DMS153 treated with DMSO at 0.1 percent for 48 hours (cell line): ENCODE measurements at regions not wholly inside any gene's neighbourhood (a gene's known extent, or its start where the extent isn't known, plus 50 kb on each side); places are given as distances from the start of the nearest gene placed in this dataset.
"Not testable (repeated sequence)": the region's sequence is repeated elsewhere in the genome, so short reads cannot be mapped to it uniquely, and the experiment has no call there.

Experiments used
- DNase-seq: peaks from one replicate; lab custom pipeline; 2025; ENCODE audit not compliant: unreplicated experiment; lab: John Stamatoyannopoulos, UW

GRCh38 chr2:208794288-208794975, 387.8 kb downstream of the PTH2R start:
- DNase-seq, result no peak

GRCh38 chr2:208798698-208799097, 392.1 kb downstream of the PTH2R start:
- DNase-seq, result no peak

- no peak for DNase-seq
These were observed 392.8 kb downstream of the PTH2R start for GRCh38 chr2:208799397-208799796.

GRCh38 chr2:208800887-208801286, 394.3 kb downstream of the PTH2R start:
- DNase-seq, result not testable (repeated sequence)

- DNase-seq, result no peak
These were observed 401.2 kb downstream of the PTH2R start for GRCh38 chr2:208807756-208808155.

- not testable (repeated sequence) for DNase-seq
These were observed 405.3 kb downstream of the PTH2R start for GRCh38 chr2:208811885-208812284.

DNA sequence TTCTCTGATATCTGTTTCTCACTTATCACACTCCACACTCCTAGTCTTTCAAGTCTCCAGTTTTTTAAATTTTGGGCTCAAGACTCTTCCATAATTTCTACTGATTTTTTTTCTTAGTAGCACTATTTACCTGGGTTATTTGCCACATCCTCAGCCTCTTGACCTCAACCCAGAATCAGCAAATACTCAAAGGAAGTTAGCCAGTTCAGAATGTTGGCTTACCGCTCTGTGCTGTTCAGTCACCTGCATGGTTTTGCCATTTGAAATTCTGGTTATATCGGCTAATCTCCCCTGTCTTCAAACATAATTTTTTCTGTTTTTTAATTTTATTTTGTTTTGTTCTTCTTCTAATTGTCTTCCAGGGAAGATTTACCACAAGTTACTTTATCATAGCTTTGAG, 412.6 kb downstream of the PTH2R start:
- DNase-seq, result no peak

DNA sequence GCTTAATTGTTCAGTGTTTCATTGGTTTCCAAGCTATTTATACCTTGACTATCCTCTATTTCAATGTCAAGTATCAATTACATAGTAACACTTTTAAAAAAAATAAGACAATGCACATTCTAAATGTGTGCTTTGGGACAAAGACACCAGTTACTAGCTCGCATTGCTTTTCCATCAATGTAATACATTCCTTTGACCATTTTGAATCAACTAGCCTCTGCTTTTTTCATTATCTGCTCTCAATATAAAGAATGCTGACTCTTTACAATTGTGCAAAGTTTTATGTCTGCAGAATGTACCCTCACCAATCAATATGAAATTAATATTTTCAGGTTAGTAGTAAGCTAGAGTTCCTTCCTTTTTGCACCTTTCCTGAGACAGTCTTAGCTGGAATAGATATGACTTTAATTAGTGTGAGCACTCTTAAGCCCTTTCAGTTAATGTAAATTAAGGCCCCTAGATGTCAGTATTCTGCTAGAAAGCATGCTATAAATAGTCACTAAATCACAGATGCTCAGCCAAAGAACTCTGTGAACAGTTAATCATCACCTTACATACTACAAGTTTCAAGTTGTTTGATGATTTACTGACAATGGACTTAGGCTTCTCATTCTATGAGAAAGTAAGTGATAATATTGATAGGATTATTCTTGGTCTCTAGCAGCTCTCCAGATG, 413.6 kb downstream of the PTH2R start:
- peak; percentile 41 for DNase-seq

GRCh38 chr2:208827109-208827508, 420.5 kb downstream of the PTH2R start:
- DNase-seq, result no peak

DNA sequence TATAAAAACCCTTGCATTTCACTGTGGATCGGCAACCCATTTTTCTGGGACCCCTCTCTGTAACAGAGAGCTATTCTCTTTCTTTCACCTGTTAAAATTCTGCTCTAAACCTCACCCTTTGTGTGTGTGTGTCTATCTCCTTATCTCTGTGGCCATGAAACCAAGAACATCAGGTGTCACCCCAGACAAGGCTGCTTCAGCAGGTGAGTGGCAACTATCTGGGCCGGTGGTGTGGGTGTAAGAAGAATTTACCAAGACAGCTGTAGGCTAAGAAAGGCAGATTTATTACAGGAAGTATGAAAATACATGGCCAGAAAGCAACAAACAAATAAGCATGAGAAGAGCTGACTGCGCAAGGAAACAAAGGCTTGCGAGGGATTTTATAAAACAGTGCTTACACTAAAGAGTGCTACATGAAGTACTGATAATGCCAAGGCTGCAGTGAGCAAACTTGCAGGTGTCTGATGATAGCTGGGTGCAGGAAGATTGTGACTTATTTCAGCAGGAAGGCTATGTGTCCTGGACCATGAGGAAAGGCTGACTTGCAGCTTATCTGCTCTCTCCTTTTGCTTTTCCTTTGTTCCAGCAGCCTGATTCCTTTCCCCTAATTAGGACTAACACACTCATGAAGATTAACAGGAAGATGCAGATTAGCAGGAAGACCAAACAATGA, 421.1 kb downstream of the PTH2R start:
- no peak for DNase-seq

DNA sequence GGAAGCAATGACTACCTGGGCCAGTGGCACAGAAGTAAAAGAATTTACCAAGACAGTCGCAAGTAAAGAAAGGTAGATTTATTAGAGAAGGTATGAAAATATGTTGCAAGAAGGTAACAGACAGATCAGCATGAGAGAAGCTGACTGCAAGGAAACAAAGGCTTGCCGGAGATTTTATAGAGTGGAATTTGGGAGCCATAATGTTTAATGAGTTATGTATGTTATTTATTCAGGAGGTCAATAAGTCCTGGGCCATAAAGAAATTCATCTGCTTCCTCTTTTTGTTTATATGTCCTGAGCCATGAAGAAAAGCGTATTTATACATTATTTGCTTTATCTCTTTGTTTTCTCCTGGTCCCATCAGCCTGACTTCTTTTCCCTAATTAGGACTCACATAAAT, 423.6 kb downstream of the PTH2R start:
- DNase-seq, result no peak

GRCh38 chr2:208847651-208848050, 441.1 kb downstream of the PTH2R start:
- DNase-seq, result no peak

GRCh38 chr2:208854717-208855116, 448.1 kb downstream of the PTH2R start:
- no peak for DNase-seq

DNA sequence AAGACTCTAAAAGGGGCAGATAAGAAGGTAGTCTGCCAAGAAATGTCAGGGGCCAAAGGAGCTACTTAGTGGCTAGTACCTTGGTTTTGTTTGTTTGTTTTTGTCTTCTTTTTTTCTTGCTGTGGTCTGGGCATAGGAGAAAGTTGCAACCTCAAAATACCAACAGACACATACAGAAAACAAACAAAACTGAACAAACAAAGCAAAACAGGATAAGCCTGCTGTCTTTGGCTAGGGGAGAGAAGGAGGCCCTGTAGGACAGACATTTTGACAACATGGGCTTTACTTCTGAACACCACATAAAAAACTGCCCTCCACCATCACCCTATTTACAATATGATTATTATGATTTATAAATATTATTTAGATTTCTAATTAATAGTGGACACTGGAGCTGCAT, 460.8 kb downstream of the PTH2R start:
- DNase-seq, result no peak

DNA sequence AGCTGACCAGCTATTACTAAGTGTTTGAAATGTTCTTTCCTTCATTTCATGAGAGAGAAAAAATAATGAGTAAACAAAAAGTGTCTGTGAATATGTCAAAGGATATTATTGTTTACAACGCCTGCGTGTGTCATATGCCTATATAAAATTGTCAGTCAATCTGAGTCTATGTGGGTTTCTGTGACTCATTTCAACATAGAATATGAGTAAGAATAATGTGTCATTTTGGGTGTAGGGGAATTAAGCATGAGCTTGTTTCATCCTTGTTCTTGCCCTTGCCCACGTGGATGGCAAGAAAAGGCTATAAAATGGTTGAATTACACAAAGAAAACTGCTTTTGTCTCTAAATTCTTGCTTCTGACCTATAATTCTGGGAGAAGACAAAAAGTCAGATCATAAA, 466.0 kb downstream of the PTH2R start:
- DNase-seq, result no peak

DNA sequence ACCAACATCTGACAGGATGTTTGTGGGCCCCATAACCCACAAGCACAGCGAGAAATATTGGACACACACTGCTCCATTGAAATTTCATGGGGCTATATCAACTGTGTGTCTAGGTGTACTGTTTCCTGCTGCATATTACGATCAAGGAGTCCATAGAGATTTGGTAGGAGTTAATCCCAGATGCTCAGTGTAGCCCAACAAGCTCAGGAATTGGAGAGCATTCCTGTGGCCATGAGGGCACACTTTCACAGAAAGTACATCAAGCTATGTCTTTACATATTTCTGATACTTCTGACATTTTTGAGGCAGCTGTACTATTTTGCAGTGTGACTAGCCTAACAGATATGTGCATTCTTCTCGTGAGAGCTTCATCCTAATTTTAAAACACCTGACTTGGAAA, 473.1 kb downstream of the PTH2R start:
- DNase-seq, result no peak

DNA sequence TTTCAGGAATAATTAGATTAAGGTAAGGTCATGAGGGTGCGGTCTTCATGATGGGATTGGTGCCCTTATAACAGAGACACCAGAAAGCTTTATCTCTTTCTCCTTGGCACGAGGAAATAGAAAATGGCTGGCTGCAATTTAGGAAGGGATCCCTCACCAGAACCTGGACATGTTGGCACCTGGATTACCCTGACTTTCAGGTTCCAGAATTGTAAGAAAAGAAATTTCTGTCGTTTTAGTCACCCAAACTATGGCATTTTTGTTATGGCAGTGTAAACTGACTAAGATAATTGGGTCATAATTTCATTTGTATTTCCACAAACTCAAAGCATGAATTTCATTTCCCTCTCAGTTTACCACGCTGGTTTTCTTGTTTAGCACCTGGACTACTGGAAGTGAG, 473.6 kb downstream of the PTH2R start:
- DNase-seq, result no peak

DNA sequence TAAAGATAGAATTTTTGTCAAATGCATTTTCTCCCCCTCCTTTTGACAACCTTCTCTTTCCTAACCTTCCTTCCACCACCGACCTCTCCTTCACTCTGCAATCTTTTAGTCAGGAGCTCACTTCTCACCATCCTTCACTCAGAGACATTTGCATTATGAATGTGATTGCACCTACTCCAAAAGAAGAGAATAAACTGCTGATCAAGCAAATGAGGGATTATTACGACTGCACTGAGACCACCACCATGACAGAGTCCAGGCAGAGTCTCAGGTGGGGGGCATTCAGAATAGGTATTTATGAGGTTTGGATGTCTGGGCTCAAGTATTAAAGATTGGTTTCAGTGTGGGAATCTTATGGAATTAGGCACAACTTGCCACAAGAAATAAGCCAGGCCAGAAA, 483.9 kb downstream of the PTH2R start:
- no peak for DNase-seq

GRCh38 chr2:208892203-208892602, 485.6 kb downstream of the PTH2R start:
- DNase-seq, result no peak

GRCh38 chr2:208906330-208906729, 499.7 kb downstream of the PTH2R start:
- no peak for DNase-seq

- no peak for DNase-seq
These were observed 508.4 kb upstream of the MAP2 start for GRCh38 chr2:208915401-208915800.

GRCh38 chr2:208916881-208917280, 507.0 kb upstream of the MAP2 start:
- DNase-seq, result no peak
